DMS53 treated with DMSO at 0.1 percent for 48 hours (cell line): ENCODE measurements at regions not wholly inside any gene's neighbourhood (a gene's known extent, or its start where the extent isn't known, plus 50 kb on each side); places are given as distances from the start of the nearest gene placed in this dataset.
"Not testable (repeated sequence)": the region's sequence is repeated elsewhere in the genome, so short reads cannot be mapped to it uniquely, and the experiment has no call there.

Experiments
- DNase-seq: peaks from one replicate; lab custom pipeline; 2025; ENCODE audit not compliant: unreplicated experiment; lab: John Stamatoyannopoulos, UW

GRCh38 chrX:96430756-96431455, 253.7 kb upstream of the DIAPH2 start:
- no peak for DNase-seq

GRCh38 chrX:96432647-96433046, 252.0 kb upstream of the DIAPH2 start:
- no peak for DNase-seq

- DNase-seq, result no peak
These were observed 251.1 kb upstream of the DIAPH2 start for GRCh38 chrX:96433409-96434077.

GRCh38 chrX:96435378-96436035, 249.1 kb upstream of the DIAPH2 start:
- DNase-seq, result no peak

GRCh38 chrX:96436105-96436504, 248.5 kb upstream of the DIAPH2 start:
- DNase-seq, result no peak

- DNase-seq, result no peak
These were observed 245.8 kb upstream of the DIAPH2 start for GRCh38 chrX:96438803-96439202.

- no peak for DNase-seq
These were observed 243.7 kb upstream of the DIAPH2 start for GRCh38 chrX:96440941-96441340.

GRCh38 chrX:96445531-96446065, 239.0 kb upstream of the DIAPH2 start:
- no peak for DNase-seq

GRCh38 chrX:96446524-96446923, 238.1 kb upstream of the DIAPH2 start:
- DNase-seq, result no peak

- no peak for DNase-seq
These were observed 237.5 kb upstream of the DIAPH2 start for GRCh38 chrX:96447161-96447560.

GRCh38 chrX:96449191-96449590, 235.5 kb upstream of the DIAPH2 start:
- DNase-seq, result no peak

GRCh38 chrX:96449896-96450295, 234.7 kb upstream of the DIAPH2 start:
- no peak for DNase-seq

GRCh38 chrX:96453139-96453538, 231.5 kb upstream of the DIAPH2 start:
- peak; percentile 23 for DNase-seq

GRCh38 chrX:96455078-96455477, 229.6 kb upstream of the DIAPH2 start:
- no peak for DNase-seq

GRCh38 chrX:96464880-96465558, 219.6 kb upstream of the DIAPH2 start:
- no peak for DNase-seq

GRCh38 chrX:96474029-96474740, 210.5 kb upstream of the DIAPH2 start:
- DNase-seq, result peak; percentile 11

- DNase-seq, result no peak
These were observed 209.9 kb upstream of the DIAPH2 start for GRCh38 chrX:96474741-96475125.

- no peak for DNase-seq
These were observed 204.6 kb upstream of the DIAPH2 start for GRCh38 chrX:96480081-96480480.

GRCh38 chrX:96481831-96482230, 202.8 kb upstream of the DIAPH2 start:
- DNase-seq, result no peak

- DNase-seq, result no peak
These were observed 200.9 kb upstream of the DIAPH2 start for GRCh38 chrX:96483647-96484160.

GRCh38 chrX:96486687-96487086, 198.0 kb upstream of the DIAPH2 start:
- DNase-seq, result not testable (repeated sequence)
